Non-pigmented ciliary epithelial cell (primary cell): ENCODE measurements at regions not wholly inside any gene's neighbourhood (a gene's known extent, or its start where the extent isn't known, plus 50 kb on each side); places are given as distances from the start of the nearest gene placed in this dataset.

Source experiments
- DNase-seq: peaks from one replicate; pipeline ENCODE4 v3.0.0-alpha.2; 2010; ENCODE audit warnings: low read depth

DNA sequence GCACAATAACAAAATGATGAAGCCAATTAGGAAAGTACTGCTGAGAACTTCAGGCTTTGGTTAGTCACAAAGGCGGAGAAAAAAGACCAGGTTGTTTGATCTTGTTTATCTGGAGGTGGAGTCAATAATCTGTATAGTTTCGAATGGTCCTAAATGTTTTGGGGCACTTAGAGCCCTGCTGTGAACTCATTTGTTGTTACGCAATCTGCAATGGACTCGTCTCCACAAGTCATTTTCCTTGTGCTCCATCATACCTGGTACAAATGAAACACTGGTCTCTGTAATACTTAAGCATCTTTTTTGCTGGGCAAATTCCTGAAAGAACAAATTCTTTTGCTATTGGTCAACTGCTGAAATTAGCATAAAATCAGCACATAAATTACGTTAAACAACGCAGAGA is 430.5 kb downstream of the GATA3 start:
- DNase-seq: no peak

DNA sequence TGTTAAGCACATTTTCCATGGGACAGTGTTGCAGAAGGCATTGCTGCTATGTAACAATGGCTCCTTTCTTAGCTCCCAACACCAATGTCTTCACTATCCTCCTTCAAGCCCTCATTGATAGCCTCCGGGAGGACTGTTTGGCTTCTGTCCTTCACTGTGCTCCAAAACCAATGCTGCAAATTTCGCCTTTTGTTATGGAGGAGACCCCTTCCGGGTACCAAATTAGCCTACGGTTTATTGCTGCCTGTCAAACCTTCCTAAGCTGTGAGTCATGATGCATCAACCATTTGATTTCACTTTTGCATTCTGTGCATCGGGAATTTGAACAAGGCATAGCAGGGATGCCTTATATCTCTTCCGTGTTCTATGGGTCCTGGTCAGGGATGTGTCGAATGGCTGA is 432.9 kb downstream of the GATA3 start:
- DNase-seq: no peak

DNA sequence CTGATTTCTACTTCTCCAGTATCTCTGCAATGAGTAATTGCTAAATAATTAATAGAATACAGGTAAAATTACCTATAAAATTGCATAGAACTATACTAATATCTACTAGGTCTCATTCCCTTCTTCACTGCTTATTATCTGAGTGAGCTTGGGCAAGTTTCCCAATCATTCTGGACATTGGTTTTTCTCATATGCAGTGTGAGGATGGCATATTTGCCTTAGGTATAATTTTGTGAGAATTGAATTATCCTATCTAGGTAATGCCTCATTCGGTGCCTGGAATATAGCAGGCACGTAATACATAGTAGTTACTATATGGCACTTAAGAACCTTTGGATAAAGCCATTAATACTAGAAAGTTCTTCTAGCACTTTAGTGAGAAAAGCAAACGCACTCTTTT is 434.7 kb downstream of the GATA3 start:
- no peak for DNase-seq

DNA sequence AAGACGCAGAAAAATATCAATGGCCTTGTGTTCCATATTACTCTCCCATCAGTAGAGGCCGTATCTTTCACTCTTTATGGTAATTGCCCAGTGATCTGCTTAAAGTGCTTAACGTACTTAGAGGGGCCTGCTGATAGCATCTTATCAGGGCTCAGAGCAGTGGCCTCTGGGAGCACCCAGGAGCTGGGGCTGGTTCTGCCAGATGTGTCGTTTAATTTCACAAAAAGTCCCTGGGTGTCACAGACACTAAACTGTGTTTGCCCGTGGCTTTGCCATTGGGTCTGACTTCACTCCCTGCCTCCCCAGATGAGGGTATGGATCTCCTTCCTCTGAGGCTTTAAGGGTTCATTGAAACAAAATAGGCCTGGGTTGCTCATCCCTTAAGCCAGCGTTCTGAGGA is 435.3 kb downstream of the GATA3 start:
- DNase-seq: no peak

DNA sequence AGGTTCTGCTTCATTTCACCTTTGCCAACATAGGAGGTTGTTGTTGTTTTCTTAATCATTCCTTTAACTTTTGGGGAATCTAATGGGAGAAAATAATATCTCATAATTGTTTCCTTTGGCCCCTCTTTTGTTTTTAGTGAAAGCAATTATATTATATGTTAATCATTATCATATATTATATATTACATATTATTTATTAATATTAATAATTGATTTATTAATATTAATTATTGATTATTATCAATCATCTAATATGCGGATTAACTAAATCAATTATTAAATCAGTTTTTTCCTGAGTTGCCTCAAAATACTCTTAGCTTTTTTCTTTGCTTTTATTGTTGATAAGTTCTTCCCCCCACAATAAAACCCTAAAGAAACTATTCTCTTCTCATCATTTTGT is 443.8 kb downstream of the GATA3 start:
- DNase-seq: no peak

DNA sequence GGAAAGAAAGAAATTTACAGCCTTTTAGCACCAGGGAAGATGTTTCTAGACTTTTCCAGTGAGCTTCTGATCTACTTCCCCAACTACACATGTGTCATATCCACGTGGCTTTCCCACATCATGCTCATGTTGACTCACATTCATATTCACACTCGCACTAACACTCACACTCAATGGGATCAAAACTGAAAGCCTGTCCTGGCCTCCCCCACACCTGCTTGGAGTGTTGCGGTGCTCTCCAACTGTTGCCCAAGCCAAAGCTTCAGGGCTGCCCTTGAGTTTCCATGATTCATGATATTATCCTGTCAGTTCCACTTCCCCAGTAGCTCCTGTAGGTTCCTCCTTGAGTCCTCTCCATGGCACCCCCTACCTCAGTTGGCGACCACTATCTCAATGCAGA is 444.4 kb downstream of the GATA3 start:
- DNase-seq: no peak

DNA sequence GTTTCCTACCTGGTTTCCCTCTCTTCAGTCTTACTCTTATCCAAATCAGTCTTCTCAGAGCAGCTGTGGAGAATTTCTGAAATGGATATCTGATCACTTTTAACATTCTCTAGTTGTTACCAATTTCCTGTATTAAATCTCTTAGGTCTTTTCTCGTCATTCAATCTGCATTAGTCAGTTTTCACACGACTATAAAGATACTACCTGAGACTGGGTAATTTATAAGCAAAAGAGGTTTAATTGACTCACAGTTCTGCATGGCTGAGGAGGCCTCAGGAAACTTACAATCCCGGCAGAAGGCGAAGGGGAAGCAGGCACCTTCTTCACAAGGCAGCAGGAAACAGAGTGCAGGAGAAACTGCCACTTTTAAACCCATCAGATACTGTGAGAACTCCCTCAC is 444.8 kb downstream of the GATA3 start:
- no peak for DNase-seq

DNA sequence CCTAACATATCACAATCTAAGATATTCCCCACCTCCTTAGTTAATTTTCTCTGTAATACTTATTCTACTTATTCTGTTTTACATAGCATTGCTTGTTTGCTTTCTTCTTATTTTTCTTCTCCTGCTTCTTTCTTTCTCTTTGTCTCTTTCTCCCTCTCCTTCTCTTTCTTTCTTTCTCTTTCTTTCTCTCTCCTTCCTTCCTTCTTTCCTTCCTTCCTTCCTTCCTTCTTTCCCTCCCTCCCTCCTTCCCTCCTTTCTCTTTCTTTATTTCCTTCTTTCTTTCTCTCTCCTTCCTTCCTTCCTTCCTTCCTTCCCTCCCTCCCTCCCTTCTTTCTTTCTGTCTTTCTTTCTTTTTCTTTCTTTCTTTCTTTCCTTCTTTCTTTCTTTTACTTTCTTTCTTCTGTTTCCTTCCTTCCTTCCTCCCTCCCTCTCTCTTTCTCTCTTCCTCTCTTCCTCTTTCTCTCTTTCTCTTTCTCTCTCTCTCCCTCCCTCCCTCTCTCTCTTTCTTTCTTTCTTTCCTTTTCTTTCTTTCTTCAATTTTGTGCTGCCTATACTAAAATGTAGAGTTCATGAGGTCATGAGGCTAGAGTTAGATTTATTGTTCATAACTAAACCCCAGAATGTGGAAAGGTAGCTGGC is 445.4 kb downstream of the GATA3 start:
- no peak for DNase-seq

DNA sequence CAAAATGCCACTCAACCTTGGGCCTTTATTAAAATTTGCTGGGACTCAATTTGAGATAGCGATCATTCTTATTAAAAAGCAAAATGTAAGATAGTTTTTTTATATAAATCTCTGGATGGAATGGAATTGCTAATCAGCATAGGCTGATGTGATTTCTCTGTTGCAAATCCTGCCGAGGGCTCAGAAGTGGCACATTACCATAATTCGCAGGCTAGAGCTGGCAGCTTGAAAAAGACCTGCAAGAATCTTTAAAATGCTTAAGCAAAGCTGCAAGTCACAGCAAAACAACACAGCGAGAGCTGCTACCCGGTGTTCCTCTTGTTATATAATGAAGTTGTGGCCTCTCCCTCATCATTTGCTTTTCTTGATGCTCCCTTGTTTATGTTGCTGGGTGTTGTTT is 448.1 kb downstream of the GATA3 start:
- no peak for DNase-seq

DNA sequence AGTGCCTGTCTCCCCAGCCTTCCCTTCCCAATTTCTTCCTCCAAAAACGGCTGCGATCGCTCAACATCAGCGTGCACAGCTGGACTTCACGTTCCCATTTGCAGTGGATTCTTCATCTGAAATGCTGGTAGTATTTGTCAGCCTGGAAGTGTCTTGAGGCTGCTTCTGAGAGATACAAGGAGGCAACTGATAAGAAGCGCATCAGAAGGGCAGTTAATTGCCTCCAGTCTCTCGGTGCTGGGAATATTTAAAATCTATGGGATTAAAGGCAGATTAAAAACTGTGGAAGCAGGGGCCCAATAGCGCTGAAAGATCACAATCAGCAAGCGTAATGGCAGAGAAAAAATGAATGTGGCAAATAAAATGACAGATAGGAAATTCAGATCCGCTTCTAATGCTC is 450.0 kb downstream of the GATA3 start:
- DNase-seq: no peak

DNA sequence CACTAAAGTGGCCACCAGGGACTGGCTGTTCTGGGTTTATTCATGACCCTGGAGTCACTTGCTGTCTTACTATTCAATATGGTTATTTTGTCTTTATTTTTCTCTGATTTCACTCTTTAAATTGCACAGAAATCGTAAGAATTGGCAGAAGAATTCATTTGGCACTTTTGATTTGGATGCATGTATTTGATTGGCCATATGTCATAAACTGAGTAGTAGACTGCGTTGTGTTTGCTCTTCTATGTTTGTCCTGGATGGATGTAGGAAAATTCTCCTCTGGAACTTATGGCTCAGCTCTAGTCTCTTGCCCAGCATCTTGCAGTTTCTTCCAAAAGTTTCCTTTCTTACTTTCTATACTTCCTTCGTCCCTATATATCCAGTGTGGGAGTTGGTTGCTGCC is 452.7 kb downstream of the GATA3 start:
- DNase-seq: no peak

DNA sequence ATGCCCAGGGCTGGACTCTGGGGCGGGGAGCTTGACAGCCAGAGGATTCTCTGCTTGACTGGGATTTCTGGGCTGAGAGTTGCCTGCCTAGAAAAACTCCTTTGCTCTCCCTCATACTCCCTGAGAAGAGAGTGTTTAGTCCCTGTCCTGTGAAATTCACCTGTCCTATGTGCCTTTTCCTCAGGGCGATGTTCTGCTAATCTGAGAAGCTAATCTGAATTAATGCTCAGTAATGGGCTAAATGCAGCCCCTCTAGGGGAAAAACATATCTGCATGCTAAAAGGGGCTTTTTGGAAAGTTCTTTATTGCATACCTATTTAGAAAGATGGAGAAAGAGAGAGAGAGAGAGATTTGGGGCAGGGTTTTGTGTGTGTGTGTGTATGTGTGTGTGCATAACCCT is 454.4 kb downstream of the GATA3 start:
- no peak for DNase-seq

DNA sequence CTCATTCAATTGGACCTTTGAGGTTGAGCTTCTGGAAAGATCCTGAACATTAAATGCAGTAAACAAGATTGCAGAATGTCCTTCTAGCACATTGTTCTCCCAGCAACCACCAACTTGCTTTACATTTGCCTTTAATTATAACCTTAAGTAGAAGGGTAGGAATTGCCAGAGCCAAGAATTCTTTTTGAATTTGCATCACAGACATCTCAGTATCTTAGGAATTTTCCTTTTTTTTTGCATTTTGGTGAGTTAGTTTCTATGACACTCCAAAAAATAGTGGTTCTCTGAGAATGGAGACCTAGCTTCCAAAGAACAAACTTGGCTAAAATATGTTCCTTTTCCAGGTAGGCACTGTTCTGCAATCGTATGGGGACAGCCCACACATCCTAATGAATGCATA is 456.0 kb downstream of the GATA3 start:
- DNase-seq: no peak

DNA sequence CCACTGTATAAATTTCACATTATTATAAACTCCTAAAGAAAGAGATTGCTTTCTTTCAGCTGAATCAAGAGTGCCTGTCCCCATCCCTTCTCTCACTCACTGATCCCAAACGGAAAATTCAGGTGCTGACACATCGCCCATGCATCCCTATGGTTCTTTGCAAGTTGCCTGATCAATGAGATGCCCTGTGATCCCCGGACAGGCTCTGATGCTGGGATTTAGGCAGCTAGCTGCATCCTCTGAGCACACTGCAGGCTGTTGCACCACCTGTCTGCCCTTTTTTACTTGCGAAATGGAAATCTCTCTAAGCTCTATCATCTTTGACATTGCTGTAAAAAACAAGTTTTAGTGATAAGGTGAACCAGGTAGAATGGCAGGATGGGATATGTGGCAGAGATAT is 456.5 kb downstream of the GATA3 start:
- no peak for DNase-seq

DNA sequence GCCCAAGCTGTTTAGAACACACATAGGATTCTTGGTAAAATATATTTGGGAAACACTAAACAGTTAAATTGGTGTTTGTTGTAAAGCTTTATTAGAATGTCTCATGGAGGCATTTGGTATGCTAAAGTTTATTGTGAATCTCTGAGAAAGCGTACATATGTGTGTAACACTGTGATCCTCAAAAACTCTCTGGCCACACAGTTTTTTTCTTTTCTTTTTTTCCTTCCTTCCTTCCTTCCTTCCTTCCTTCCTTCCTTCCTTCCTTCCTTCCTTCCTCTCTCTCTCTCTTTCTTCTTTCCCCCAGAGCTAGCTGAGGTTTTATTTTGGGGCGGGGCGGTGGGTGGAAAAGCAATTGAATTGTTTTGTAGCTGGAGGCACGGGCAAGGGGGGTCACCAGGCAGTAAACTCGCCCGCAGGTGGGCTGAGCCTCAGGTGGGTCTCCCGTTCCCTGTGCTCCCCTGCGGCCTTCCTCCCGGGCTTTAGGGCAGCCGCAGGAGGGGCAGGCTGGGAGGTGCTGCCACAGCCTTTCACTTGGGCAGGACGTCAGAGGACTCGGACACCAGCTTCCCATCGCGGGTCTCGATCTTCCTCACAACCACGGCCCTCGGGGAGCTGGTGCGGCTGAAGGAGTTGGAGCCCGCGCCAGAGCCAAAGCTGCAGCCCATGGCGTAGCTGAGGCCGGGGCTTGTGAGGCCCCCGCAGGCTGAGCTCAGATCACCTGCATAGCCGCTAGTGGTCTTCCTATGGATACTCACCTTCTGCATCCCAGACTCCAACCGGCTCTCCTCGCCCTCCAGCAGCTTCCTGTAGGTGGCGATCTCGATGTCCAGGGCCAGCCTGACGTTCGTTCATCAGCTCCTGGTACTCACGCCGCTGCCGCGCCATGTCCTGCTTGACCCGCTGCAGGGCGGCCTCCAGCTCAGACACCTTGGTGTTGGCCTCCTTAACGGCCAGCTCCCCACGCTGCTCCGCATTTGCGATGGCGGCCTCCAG is 459.0 kb downstream of the GATA3 start:
- no peak for DNase-seq

DNA sequence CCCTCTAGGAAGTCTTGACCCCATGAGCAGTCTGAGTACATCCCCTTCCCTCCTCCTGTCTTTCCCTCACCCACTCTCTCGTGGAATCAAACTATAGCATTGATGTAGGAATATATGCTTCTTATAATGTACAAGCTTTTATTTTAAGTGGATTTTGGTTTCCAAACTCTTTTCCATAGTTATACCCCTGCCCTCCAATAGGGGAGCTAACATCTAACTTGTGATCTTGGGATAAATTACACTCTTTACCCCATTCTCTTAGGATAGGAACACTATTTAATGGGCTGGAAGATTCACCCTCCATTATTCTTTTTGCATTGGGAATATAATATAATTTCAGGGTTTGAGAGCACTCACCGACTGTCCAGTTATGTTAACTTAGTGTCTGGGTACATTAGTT is 465.9 kb downstream of the GATA3 start:
- no peak for DNase-seq

DNA sequence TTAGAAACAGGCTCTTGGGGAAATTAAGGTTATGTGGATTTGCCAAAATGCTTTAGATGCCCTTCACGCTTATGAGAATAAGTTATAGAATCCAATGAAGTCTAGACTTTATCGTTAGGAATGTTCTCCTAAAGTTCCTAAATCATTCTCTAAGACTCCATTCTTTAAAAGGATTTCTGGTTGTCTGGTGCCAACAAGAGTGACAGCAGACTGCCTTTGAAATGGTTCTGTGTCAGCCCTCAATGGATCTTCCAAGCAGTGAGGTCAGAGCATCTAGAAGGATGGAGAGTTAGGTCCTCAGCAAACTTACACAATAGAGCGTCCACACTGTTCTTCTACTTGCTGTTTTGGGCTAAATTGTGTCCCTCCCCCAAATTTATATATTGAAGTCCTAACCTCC is 473.3 kb downstream of the GATA3 start:
- DNase-seq: no peak

DNA sequence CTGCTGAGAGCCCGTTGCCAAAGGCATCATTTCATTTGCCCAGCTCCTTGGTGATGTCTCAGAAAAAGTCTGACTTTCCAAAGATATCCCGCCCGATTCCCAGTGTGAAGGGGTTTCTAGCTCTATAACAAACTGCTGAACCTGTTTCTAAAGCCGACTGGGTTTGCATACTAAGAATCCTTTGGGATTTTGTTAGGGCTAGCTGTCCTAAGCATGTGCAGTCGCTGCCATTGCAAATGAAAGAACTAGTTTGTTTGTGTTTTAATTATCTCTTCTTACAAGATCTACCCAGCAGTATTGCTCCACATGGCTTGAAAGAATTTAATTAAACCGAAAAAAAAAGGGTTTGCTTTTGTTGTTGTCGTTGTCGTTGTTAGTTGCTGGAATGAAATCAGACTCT is 476.6 kb downstream of the GATA3 start:
- DNase-seq: no peak

DNA sequence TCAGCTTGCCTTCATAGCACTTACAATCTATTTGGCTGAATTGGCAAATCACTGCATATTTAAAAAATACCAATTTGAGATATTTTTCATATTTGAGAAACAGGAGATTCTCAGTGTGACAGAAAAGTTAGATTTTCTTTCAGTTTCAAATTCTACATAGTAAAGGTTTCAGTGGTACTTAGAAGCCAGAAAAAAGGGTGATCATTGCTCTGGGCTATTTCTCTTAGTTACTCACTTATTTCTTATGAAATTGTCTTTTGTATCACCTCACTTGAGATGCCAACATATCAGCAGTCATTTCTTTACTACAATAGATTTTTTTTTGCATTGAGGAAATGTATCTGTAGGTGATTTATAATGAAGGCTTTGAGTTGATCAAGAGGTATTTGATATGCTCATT is 478.2 kb downstream of the GATA3 start:
- no peak for DNase-seq

DNA sequence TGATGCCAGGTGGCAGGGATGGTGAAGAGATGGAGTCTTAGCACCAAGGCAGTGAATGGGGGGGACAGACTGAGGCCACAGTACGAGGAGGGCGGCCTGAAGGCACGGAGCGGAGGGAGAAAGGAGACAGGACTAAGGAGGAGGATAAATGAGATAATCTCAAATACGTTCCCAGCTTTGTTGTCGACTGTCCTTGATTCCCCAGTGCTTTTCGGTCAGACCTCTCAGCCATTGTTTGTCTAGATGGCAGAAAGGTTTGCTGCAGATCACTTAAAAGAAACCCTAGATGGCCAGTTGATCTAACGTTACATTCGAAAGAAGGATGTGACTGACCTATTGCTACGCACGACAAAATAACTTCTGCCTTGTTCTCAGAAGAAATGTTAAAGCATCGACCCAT is 479.0 kb downstream of the GATA3 start:
- DNase-seq: no peak

DNA sequence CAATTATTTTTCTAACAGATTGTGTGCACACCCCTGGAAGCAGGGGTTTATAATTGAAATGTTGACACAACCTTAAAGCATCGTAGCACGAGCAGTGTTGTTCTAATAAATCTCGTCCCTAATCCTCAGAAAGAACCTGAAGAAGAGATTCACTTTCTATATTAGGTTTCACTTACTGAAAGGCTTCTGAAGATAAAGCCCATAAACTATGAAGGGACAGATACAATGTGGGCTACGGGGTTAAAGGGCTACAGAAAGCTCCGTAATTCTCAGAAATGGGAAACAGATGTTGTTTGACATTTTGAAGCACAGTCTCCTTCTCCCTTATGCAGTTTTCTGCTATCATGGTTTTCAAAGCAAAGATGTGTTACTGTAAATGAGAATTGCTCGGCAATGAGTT is 479.6 kb downstream of the GATA3 start:
- no peak for DNase-seq

DNA sequence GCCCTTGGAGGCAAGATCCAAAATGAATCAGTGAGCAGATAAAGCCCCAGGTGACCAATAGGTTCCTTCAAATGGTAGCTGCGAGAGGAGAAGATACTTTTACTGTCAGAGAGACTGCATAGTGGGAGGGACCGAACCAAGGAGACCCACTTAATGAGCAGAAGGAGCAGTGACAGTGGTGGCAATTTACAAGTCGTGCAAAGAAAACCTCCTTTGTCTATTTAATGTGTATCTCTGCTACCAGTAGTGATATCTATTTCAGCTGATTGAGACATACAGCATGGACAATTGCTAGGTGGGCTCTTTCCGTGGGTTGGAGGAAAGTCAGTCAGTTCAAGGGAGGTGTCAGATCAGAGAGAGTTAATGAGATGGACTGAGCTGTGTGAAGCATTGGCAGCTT is 480.4 kb downstream of the GATA3 start:
- no peak for DNase-seq

DNA sequence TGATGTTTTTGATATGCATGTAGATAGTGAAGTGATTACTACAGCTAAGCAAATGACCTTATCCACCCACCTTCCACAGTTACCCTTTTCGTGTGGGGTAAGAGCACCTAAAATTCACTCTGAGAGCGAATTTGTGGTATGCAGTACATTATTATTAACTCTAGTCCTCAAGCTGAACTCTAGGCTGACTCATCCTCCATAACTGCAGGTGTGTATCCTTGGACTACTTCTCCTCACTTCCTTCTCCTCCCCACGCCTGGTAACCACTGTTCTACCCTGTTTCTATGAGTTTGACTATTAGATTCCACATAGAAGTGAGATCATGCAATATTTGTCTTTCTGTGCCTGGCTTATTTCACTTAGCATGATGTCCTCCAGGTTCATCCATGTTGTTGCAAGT is 484.6 kb downstream of the GATA3 start:
- no peak for DNase-seq
